Heart left ventricle (tissue), 16 donors: ENCODE measurements at regions not wholly inside any gene's neighbourhood (a gene's known extent, or its start where the extent isn't known, plus 50 kb on each side); places are given as distances from the start of the nearest gene placed in this dataset.

Source experiments
- ATAC-seq, 4 donors: fragments of 200-7000 bp; cut with Tn5 transposase; one replicate each; pipeline ENCODE4 v1.9.1; 2020 to 2022; ENCODE audit warnings: moderate library complexity in 4 of 4, mild to moderate bottlenecking in 3 of 4, moderate number of reproducible peaks in 1 of 4
- DNase-seq, 5 donors: peaks; one replicate each; pipeline ENCODE4 v3.0.0-alpha.2; 2020
- H3K27ac ChIP-seq, 12 donors: fragments of 200-600 bp; sonication (generic) in 4 of 12; one replicate each; pipeline versions ENCODE4 v1.5.0 to v1.8.0; 2016 to 2022; ENCODE audit warnings: mild to moderate bottlenecking in 2 of 12
- H3K27me3 ChIP-seq, 9 donors: fragments of 200-600 bp; sonication (generic) in 2 of 9; one replicate each; pipeline versions ENCODE4 v1.5.1 to v1.8.0; 2016 to 2022; ENCODE audit warnings: mild to moderate bottlenecking in 3 of 9
- H3K36me3 ChIP-seq, 9 donors: fragments of 200-600 bp; sonication (generic) in 2 of 9; one replicate each; pipeline versions ENCODE4 v1.5.0 to v1.8.0; 2018 to 2022; ENCODE audit warnings: mild to moderate bottlenecking in 2 of 9
- H3K4me1 ChIP-seq, 12 donors: fragments of 200-600 bp; sonication (generic) in 4 of 12; one replicate each; pipeline versions ENCODE4 v1.5.0 to v1.8.0; 2016 to 2022; ENCODE audit warnings: mild to moderate bottlenecking in 3 of 12
- H3K4me3 ChIP-seq, 12 donors: fragments of 200-600 bp; sonication (generic) in 4 of 12; one replicate each; pipeline versions ENCODE4 v1.5.0 to v1.8.0; 2017 to 2022; ENCODE audit warnings: mild to moderate bottlenecking in 9 of 12, moderate library complexity in 4 of 12
- H3K9me3 ChIP-seq, 12 donors: fragments of 200-600 bp; sonication (generic) in 4 of 12; one replicate each; pipeline versions ENCODE4 v1.5.0 to v1.8.0; 2016 to 2022; ENCODE audit warnings: mild to moderate bottlenecking in 1 of 12
- POLR2A ChIP-seq, 2 donors: fragments of 450-650 bp; IDR thresholded peaks; one replicate each; pipeline ENCODE4 v1.6.1; 2017; ENCODE audit warnings: antibody characterized with exemption in 2 of 2, mild to moderate bottlenecking in 2 of 2, moderate library complexity in 2 of 2
- WGBS, 4 donors: extraction: QIAGEN DNeasy Blood & Tissue Kit in 2 of 4; methylation state at CpG; one replicate each; pipeline versions ENCODE4 v1.1.5 to v1.1.7; 2013 to 2018; 5-methylcytosine and 5-hydroxymethylcytosine counted together
- intact Hi-C, 10 donors: fragments of 100-400 bp; cut with DNase I; formaldehyde crosslinking; loops; one replicate each; pipeline versions ENCODE4 v1.11.1 to v1.14.2; 2022
- TF ChIP-seq, protein P1 (sequence below), 12 donors: fragments of 200-600 bp; sonication (generic) in 4 of 12; IDR thresholded peaks; one replicate each; pipeline versions ENCODE4 v1.5.0 to v1.8.0; 2018 to 2022; ENCODE audit warnings: antibody characterized with exemption in 12 of 12, mild to moderate bottlenecking in 5 of 12
- donor health status: ischemic (EF 13 %, LVEDD 7.1; RV severe dilation, severe dysfunction).
- donor health status: healthy with polysubstance abuse.
- donor health status: DM: no; HTN: yes; CAD: no.
- donor health status: DM: no; HTN: no; CAD: no.
- donor health status: ischemic (EF 25% LVEDD 6.9; RV normal size, moderate dysfunction).
- donor health status: ischemic (EF 25% LVEDD 5.7; RV mildly dilated, moderate dysfunction).
- donor health status: healthy.
- donor health status: DM: yes; HTN: yes; CAD: no.
- donor health status: ischemic (EF 35%, LVEDD 5.7; RV mildly dilated, moderate dysfunction).
- donor health status: nonischemic (EF 11% LVEDD 7.7; RV severe dilation, severe dysfunction).
- donor health status: DM: yes; HTN: yes; CAD: no.
- donor health status: PGD.
- donor health status: ischemic (EF 29% LVEDD 5.4; RV normal size, mild dysfunction).
- donor health status: nonischemic (EF 23%, LVEDD 6.1; RV moderate dilation, normal function).

- intact Hi-C loops, result no loop called here
- Histone ChIP-seq H3K4me3 (no peak overlapping the region), H3K27ac (no peak overlapping the region), H3K27me3 (peaks cover 0 to 3% (median 0%) of the 10 kb centered on the region in 9 donors), H3K9me3 (no peaks in the 10 kb centered on the region), H3K36me3 (no peaks in the 10 kb centered on the region), H3K4me1 (no peaks in the 10 kb centered on the region)
- TF ChIP-seq, protein P1, sequence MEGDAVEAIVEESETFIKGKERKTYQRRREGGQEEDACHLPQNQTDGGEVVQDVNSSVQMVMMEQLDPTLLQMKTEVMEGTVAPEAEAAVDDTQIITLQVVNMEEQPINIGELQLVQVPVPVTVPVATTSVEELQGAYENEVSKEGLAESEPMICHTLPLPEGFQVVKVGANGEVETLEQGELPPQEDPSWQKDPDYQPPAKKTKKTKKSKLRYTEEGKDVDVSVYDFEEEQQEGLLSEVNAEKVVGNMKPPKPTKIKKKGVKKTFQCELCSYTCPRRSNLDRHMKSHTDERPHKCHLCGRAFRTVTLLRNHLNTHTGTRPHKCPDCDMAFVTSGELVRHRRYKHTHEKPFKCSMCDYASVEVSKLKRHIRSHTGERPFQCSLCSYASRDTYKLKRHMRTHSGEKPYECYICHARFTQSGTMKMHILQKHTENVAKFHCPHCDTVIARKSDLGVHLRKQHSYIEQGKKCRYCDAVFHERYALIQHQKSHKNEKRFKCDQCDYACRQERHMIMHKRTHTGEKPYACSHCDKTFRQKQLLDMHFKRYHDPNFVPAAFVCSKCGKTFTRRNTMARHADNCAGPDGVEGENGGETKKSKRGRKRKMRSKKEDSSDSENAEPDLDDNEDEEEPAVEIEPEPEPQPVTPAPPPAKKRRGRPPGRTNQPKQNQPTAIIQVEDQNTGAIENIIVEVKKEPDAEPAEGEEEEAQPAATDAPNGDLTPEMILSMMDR (IDR thresholded peaks at IDR 0.05), result no peak
- DNase-seq (no peak), ATAC-seq (no peak)
- WGBS, 4 donors, result 42 to 57% (median 46%) methylated on average over 3 of the region's 3 CpGs
These were observed 292.2 kb downstream of the TOX3 start for GRCh38 chr16:52254746-52255145.

- Histone ChIP-seq H3K9me3 (peaks cover 0 to 10% (median 5%) of the 10 kb centered on the region in 12 donors), H3K36me3 (no peaks in the 10 kb centered on the region), H3K27ac (no peak overlapping the region), H3K27me3 (no peaks in the 10 kb centered on the region), H3K4me1 (no peaks in the 10 kb centered on the region), H3K4me3 (no peak overlapping the region)
- no peak for ATAC-seq
- TF ChIP-seq, protein P1 (IDR thresholded peaks at IDR 0.05), result no peak
- no peak for TF ChIP-seq POLR2A (IDR thresholded peaks at IDR 0.05)
- intact Hi-C loops, result no loop called here
- DNase-seq, result no peak
- WGBS, 4 donors, result 77 to 87% (median 84%) methylated on average over 2 of the region's 2 CpGs
These were observed 294.3 kb downstream of the TOX3 start for GRCh38 chr16:52252680-52253079.

DNA sequence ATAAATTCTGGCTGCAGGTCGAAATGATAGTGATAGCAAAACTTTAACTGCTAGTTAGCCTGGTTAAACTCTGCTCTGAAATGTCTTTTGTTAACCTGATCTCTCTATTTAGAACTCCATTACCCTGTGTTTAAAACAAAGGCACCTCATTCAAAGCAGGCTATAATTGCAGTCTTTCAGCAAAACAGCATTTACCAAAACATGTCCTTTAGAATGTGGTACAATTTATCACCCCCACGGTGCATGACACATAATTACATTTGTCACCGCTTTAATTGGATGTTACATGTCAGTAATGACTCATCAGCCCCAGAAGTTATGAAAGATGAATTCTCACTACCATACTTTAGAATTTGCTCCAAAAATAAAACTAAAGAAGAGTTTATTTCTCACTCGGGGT is 295.4 kb downstream of the TOX3 start:
- WGBS, 4 donors, result 48 to 53% (median 50%) methylated on average over 4 of the region's 4 CpGs
- no peaks in the 10 kb centered on the region for H3K27me3 ChIP-seq
- no peak for TF ChIP-seq POLR2A (IDR thresholded peaks at IDR 0.05)
- TF ChIP-seq, protein P1 (IDR thresholded peaks at IDR 0.05), result no peak
- no peak for DNase-seq
- H3K27ac ChIP-seq, result no peak overlapping the region
- no peak for ATAC-seq
- H3K36me3 ChIP-seq, result no peaks in the 10 kb centered on the region
- peaks cover 0 to 22% (median 13%) of the 10 kb centered on the region in 12 donors for H3K9me3 ChIP-seq
- no peak overlapping the region for H3K4me3 ChIP-seq
- H3K4me1 ChIP-seq, result no peaks in the 10 kb centered on the region
- intact Hi-C loops, result no loop called here

GRCh38 chr16:52247737-52248136 is 299.2 kb downstream of the TOX3 start:
- no peak overlapping the region for H3K27ac ChIP-seq
- H3K36me3 ChIP-seq, result no peaks in the 10 kb centered on the region
- DNase-seq (no peak), ATAC-seq (no peak)
- no peak overlapping the region for H3K4me3 ChIP-seq
- intact Hi-C loops, result no loop called here
- no peaks in the 10 kb centered on the region for H3K4me1 ChIP-seq
- peaks cover 0 to 24% (median 14%) of the 10 kb centered on the region in 12 donors for H3K9me3 ChIP-seq
- H3K27me3 ChIP-seq, result no peaks in the 10 kb centered on the region
- WGBS, 4 donors, result 83 to 91% (median 89%) methylated on average over 3 of the region's 3 CpGs
- TF ChIP-seq, protein P1 (IDR thresholded peaks at IDR 0.05), result no peak
- TF ChIP-seq POLR2A (IDR thresholded peaks at IDR 0.05), result no peak
